HEK293 (cell line): ENCODE measurements at regions not wholly inside any gene's neighbourhood (a gene's known extent, or its start where the extent isn't known, plus 50 kb on each side); places are given as distances from the start of the nearest gene placed in this dataset.

Experiments used
- CTCF ChIA-PET: fragments of 350-600 bp; formaldehyde crosslinking; extraction: SDS; loops from one replicate; lab custom pipeline; 2021; ENCODE audit warnings: antibody characterized with exemption; lab: Yijun Ruan, JAX
- POLR2A ChIA-PET: fragments of 300-600 bp; formaldehyde crosslinking; extraction: SDS; loops from one replicate; lab custom pipeline; 2020; ENCODE audit warnings: antibody characterized with exemption, inconsistent platforms; lab: Yijun Ruan, JAX
- H3K27ac ChIP-seq: fragments of 200-500 bp; sonication (Bioruptor generic); 2 replicates; pipeline ENCODE4 v1.5.1; 2014; ENCODE audit warnings: low read depth, low read length, control low read depth, inconsistent platforms; ENCODE audit errors: extremely low read depth
- H3K36me3 ChIP-seq, 2 experiments: fragments of 200-500 bp in 1 of 2; sonication (Bioruptor generic) in 1 of 2; 1 replicate in 1 of 2; 2 replicates in 1 of 2; pipeline ENCODE4 v1.5.1; 2014 to 2017; ENCODE audit warnings: inconsistent platforms in 2 of 2, low read length in 2 of 2; ENCODE audit not compliant: control insufficient read depth in 2 of 2, insufficient read depth in 1 of 2
- H3K4me1 ChIP-seq: fragments of 200-500 bp; sonication (Bioruptor generic); 2 replicates; pipeline ENCODE4 v1.5.1; 2014; ENCODE audit warnings: mild to moderate bottlenecking, low read length, inconsistent platforms; ENCODE audit not compliant: control insufficient read depth, insufficient read depth
- H3K4me3 ChIP-seq: 2 replicates; pipeline ENCODE4 v1.5.1; 2011; ENCODE audit warnings: low read depth, mild to moderate bottlenecking, control low read depth, low read length, moderate library complexity
- H3K9me3 ChIP-seq: fragments of 200-500 bp; sonication (Bioruptor generic); 2 replicates; pipeline ENCODE4 v1.5.1; 2014; ENCODE audit warnings: low read depth, low read length, inconsistent platforms; ENCODE audit not compliant: control insufficient read depth, insufficient read depth
- GLI4 ChIP-seq: fragments of 450-650 bp; formaldehyde crosslinking; IDR thresholded peaks from 2 replicates; pipeline ENCODE4 v1.5.1; 2016; ENCODE audit warnings: missing biosample characterization, missing genetic modification characterization
- HOXA7 ChIP-seq: sonication (generic); formaldehyde crosslinking; IDR thresholded peaks from 2 replicates; pipeline ENCODE4 v1.8.1; 2022; ENCODE audit warnings: missing genetic modification reagents, borderline replicate concordance
- WT1 ChIP-seq: fragments of 450-650 bp; formaldehyde crosslinking; IDR thresholded peaks from 2 replicates; pipeline ENCODE4 v1.5.1; 2016; ENCODE audit warnings: missing biosample characterization, missing genetic modification characterization
- YY1 ChIP-seq: fragments of 450-650 bp; formaldehyde crosslinking; IDR thresholded peaks from 2 replicates; pipeline ENCODE4 v1.5.1; 2018; ENCODE audit warnings: missing biosample characterization, missing genetic modification characterization
- ZFP69B ChIP-seq: fragments of 450-650 bp; formaldehyde crosslinking; IDR thresholded peaks from 2 replicates; pipeline ENCODE4 v1.5.1; 2016; ENCODE audit warnings: missing biosample characterization, missing genetic modification characterization
- ZNF132 ChIP-seq: fragments of 450-650 bp; formaldehyde crosslinking; IDR thresholded peaks from 2 replicates; pipeline ENCODE4 v1.5.1; 2017; ENCODE audit warnings: missing biosample characterization, missing genetic modification characterization, borderline replicate concordance
- ZNF140 ChIP-seq: fragments of 450-650 bp; formaldehyde crosslinking; IDR thresholded peaks from 2 replicates; pipeline ENCODE4 v1.5.1; 2016; ENCODE audit warnings: missing biosample characterization, missing genetic modification characterization
- ZNF16 ChIP-seq: fragments of 450-650 bp; formaldehyde crosslinking; IDR thresholded peaks from 2 replicates; pipeline ENCODE4 v1.5.1; 2016; ENCODE audit warnings: low read depth, missing biosample characterization, missing genetic modification characterization
- ZNF174 ChIP-seq: fragments of 450-650 bp; formaldehyde crosslinking; IDR thresholded peaks from 2 replicates; pipeline ENCODE4 v1.5.0; 2017; ENCODE audit warnings: missing biosample characterization, mild to moderate bottlenecking, missing genetic modification characterization
- ZNF24 ChIP-seq: fragments of 450-650 bp; formaldehyde crosslinking; IDR thresholded peaks from 2 replicates; pipeline ENCODE4 v1.5.1; 2016; ENCODE audit warnings: missing biosample characterization, missing genetic modification characterization
- ZNF26 ChIP-seq: fragments of 450-650 bp; formaldehyde crosslinking; IDR thresholded peaks from 2 replicates; pipeline ENCODE4 v1.5.1; 2016; ENCODE audit warnings: missing biosample characterization, missing genetic modification characterization
- ZNF324 ChIP-seq: fragments of 450-650 bp; formaldehyde crosslinking; IDR thresholded peaks from 2 replicates; pipeline ENCODE4 v1.5.1; 2016; ENCODE audit warnings: missing biosample characterization, missing genetic modification characterization
- ZNF335 ChIP-seq: fragments of 450-650 bp; formaldehyde crosslinking; conservative IDR thresholded peaks from 2 replicates; pipeline ENCODE4 v1.5.1; 2016; ENCODE audit warnings: missing biosample characterization, missing genetic modification characterization
- ZNF341 ChIP-seq: fragments of 450-650 bp; formaldehyde crosslinking; IDR thresholded peaks from 2 replicates; pipeline ENCODE4; 2016; ENCODE audit warnings: low read depth, missing biosample characterization, missing genetic modification characterization
- ZNF37A ChIP-seq: fragments of 450-650 bp; IDR thresholded peaks from 2 replicates; pipeline ENCODE4 v1.5.1; 2018; ENCODE audit warnings: missing biosample characterization, missing genetic modification characterization
- ZNF501 ChIP-seq: fragments of 450-650 bp; formaldehyde crosslinking; IDR thresholded peaks from 2 replicates; pipeline ENCODE4 v1.5.1; 2016; ENCODE audit warnings: missing biosample characterization, missing genetic modification characterization
- ZNF610 ChIP-seq: fragments of 450-650 bp; formaldehyde crosslinking; IDR thresholded peaks from 2 replicates; pipeline ENCODE4 v1.5.1; 2016; ENCODE audit warnings: missing biosample characterization, missing genetic modification characterization, borderline replicate concordance
- ZNF670 ChIP-seq: fragments of 450-650 bp; formaldehyde crosslinking; IDR thresholded peaks from 2 replicates; pipeline ENCODE4 v1.5.1; 2016; ENCODE audit warnings: missing biosample characterization, missing genetic modification characterization, low read depth
- ZSCAN5A ChIP-seq: fragments of 450-650 bp; formaldehyde crosslinking; IDR thresholded peaks from 2 replicates; pipeline ENCODE4 v1.5.1; 2016; ENCODE audit warnings: missing biosample characterization, missing genetic modification characterization
- TF ChIP-seq, protein P1 (sequence below): fragments of 450-650 bp; formaldehyde crosslinking; IDR thresholded peaks from 2 replicates; pipeline ENCODE4 v1.5.1; 2016; ENCODE audit warnings: missing biosample characterization, missing genetic modification characterization
- TF ChIP-seq, protein P2 (sequence below): fragments of 450-650 bp; formaldehyde crosslinking; IDR thresholded peaks from 2 replicates; pipeline ENCODE4 v1.5.1; 2016; ENCODE audit warnings: missing biosample characterization, missing genetic modification characterization

DNA sequence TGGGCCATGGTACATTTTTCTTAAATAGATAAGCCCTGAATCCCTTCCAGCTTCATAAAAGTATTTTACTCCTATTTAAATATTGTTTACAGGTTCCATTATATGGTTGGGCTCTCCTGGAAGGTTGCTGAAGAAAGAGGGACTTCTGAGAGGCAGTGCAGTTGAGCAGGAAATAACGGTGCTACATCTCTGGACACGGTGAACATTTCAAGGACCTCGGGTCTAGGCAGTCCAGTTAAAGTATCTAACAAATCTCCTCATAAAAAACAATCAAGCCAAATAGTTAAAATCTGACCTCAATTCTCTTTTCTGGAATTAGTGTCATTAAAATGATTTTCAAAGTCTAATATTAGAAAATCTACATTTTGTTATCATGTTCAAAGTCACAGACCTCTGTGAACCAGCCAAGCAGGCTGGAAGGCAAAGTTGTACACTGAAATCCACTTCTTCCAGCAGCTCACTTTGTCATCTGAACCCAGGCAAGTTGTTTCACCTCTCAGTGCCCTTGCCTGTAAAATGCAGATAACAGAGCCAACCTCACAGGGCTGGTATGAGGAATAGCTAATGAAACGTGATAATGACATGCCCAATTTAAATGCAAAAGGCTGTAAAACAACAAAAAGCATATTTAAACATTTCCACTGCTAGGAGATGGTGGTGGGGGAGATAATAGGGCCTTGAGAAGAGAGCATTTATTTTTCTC is 267.0 kb upstream of the KLF3 start (continued):
- 0 out of 2 replicates have a peak, but pooled peaks have one; percentile 8 for TF ChIP-seq ZNF335 (tag by site-specific recombination)

GRCh38 chr4:38400946-38401345 is 263.1 kb upstream of the KLF3 start:
- CTCF ChIA-PET: no interaction called here

GRCh38 chr4:38406243-38406642 is 257.8 kb upstream of the KLF3 start:
- no peak overlapping the region for H3K4me3 ChIP-seq
- CTCF ChIA-PET: interaction anchor here (0.5 kb wide), 1 partner anchor 82 kb away, joined by 4 read pairs; no protein-coding TSS in a partner anchor
- H3K27ac ChIP-seq: no peak overlapping the region
- no peaks in the 10 kb centered on the region for H3K9me3 ChIP-seq
- POLR2A ChIA-PET: no interaction called here
- TF ChIP-seq ZNF501: no peak
- TF ChIP-seq YY1 (tag by site-specific recombination): no peak
- no peak for TF ChIP-seq ZNF341
- no peak for TF ChIP-seq ZSCAN5A (tag by site-specific recombination)
- no peak for TF ChIP-seq ZNF37A (tag by site-specific recombination)
- TF ChIP-seq ZNF24 (tag by site-specific recombination): no peak
- H3K36me3 ChIP-seq: no peaks in the 10 kb centered on the region
- no peaks in the 10 kb centered on the region for H3K4me1 ChIP-seq

More at GRCh38 chr4:38400946-38401345, 263.1 kb upstream of the KLF3 start:
- POLR2A ChIA-PET: no interaction called here
- Histone ChIP-seq H3K4me1 (no peaks in the 10 kb centered on the region), H3K9me3 (no peaks in the 10 kb centered on the region), H3K4me3 (no peak overlapping the region), H3K36me3 (no peaks in the 10 kb centered on the region), H3K27ac (no peak overlapping the region)
- TF ChIP-seq ZNF16 (tag by site-specific recombination) (no peak), ZNF132 (tag by site-specific recombination) (no peak), WT1 (no peak), ZNF26 (tag by site-specific recombination) (no peak), HOXA7 (no peak), ZFP69B (tag by site-specific recombination) (no peak), ZNF140 (tag by site-specific recombination) (no peak), ZNF670 (tag by site-specific recombination) (no peak), ZNF341 (no peak), ZNF174 (tag by site-specific recombination) (no peak), ZNF324 (tag by site-specific recombination) (no peak), ZNF610 (tag by site-specific recombination) (no peak), GLI4 (tag by site-specific recombination) (no peak)
- TF ChIP-seq, protein P1, sequence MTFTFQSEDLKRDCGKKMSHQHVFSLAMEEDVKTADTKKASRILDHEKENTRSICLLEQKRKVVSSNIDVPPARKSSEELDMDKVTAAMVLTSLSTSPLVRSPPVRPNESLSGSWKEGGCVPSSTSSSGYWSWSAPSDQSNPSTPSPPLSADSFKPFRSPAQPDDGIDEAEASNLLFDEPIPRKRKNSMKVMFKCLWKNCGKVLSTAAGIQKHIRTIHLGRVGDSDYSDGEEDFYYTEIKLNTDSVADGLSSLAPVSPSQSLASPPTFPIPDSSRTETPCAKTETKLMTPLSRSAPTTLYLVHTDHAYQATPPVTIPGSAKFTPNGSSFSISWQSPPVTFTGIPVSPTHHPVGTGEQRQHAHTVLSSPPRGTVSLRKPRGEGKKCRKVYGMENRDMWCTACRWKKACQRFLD: no peak
- TF ChIP-seq, protein P2, sequence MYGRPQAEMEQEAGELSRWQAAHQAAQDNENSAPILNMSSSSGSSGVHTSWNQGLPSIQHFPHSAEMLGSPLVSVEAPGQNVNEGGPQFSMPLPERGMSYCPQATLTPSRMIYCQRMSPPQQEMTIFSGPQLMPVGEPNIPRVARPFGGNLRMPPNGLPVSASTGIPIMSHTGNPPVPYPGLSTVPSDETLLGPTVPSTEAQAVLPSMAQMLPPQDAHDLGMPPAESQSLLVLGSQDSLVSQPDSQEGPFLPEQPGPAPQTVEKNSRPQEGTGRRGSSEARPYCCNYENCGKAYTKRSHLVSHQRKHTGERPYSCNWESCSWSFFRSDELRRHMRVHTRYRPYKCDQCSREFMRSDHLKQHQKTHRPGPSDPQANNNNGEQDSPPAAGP (tag by site-specific recombination): no peak
